ENCODE measurements at regions not wholly inside any gene's neighbourhood (a gene's known extent, or its start where the extent isn't known, plus 50 kb on each side); places are given as distances from the start of the nearest gene placed in this dataset.

DNA sequence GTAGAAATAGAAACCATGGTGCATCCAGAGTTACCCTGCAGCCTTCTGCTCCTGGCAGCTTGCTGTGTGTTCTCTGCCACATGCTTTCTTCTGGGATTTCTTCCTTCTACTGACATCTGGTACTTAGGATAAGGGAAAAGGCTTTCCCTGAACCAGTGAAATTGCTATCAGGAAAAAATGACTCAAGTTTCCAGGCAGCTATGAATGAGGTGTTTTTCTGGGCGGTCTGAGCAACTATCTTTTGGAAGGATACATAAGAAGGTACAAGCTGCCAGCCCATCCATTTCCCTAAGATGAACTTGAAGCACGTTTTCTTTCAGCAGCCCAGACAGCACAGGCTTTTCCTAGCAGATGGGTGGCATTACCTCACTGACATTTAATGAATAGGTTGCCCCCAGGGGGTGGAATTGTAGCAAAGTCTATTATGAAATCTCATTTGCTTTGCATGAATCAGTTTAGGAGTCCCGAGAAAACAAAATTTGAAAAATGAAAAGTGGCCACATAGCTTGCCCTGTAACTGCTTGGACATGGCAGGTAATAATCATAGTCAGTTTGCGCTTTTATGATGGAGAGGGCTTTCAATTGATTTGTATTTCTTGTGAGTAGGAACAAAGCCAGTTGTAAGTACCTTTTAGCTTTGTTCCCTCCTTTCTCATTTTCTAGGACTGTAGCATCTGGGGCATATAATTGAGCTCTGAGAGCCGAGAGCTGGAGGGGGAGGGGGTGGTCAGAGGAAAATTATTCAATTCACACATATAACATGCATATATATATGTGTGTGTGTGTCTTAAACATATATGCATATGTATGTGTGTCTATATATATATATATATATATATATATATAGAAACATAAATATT lies 108.5 kb downstream of the C9orf152 start:
- DNase-seq: no peak

DNA sequence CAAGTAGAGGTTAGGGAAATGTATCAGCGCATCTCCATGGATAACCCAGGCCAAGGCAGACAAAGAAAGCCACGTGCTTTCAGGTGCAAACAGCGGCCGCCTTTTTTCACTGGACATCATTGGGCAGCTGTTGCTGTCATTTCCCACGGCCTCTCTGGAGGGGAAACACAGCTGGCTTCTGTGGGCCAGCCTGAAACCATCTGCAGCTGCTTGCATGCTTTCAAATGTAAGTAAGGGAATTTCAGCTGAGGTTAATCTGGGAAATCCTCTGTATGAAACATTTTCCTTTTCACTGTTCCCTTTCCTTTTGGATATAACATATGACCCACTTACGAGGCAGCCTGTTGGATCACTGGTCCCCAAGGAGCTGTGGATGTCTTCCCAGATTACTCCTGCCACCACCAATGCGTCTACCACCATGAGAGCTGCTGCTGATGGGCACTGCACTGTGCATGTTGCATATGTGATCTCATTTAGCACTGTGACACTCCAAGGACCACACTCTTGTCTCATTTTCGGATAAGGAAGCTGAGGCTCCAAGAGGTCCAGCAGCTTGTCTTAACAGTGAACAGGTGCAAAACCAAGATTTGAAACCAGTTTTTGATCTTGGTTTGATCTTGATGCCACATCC lies 106.3 kb downstream of the C9orf152 start:
- no peak for DNase-seq

DNA sequence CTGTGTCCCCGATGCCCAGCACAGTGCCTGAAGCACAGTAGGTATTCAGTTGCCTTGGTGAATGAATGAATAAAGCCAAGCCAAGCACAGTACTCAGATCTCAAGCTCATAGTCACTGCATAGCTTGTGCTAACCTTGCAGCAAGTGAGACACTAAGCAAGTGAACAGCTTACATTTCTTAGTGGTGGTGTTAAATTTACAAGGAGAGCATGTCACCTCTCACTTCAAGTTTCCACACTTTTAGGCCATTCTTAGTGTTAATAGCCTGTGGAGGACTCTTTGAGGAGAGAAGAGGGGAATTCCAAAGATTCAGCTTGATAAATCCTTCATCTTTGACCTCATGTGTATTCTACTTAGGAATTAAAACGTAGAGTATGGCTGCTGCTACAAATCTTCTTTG lies 104.7 kb downstream of the C9orf152 start:
- DNase-seq: no peak

DNA sequence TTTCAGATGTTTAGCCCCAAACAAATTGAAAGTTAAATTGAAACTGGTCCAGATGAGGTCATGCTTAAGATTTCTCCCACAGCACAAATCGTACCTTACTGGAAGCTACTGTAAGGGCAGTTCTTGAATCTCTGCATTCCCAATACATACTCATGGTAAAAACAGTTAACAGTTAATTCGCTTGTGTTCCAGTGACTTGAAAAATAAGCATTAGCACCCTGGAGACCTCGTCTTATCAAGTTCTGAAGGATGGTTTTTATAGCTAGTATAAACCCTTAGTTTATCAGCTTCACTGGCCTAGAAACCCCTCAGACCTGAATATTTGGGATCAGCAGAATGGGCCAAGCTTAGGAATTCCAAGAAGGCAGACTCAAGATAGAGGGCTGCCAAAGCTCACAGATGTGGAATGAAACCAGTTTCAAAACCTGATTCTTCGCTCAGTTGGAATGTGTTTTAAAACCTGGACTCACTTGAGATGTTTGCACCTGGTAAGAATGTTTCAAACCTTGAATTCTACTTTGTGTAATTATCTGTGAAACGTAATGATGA lies 103.6 kb downstream of the C9orf152 start:
- no peak for DNase-seq

- DNase-seq: no peak
These were observed 102.9 kb downstream of the C9orf152 start for GRCh38 chr9:110105107-110105506.

DNA sequence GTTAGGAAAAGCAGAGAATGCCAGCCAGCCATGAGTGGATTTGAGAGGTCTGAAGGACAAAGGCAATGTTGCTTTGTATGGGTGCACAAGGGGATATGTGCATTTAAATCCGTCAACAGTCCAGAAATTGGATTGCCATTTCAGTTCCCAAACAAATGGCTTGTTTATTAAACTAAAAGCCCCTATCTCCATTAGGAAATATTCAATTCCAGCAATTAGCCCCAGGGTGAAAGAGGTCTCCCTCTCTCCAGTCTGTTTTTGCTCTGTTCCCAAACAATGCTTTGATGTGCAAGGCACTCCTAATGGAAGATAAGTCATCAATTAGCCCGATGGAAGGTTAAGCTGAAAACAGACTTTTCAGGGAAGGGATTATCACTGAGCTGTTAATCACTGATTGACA lies 101.3 kb downstream of the C9orf152 start:
- DNase-seq: no peak

GRCh38 chr9:110109333-110110092 lies 98.4 kb downstream of the C9orf152 start:
- no peak for DNase-seq

- DNase-seq: no peak
These were observed 97.8 kb downstream of the C9orf152 start for GRCh38 chr9:110110154-110110553.

GRCh38 chr9:110111868-110112267 lies 96.1 kb downstream of the C9orf152 start:
- no peak for DNase-seq

- no peak for DNase-seq
These were observed 95.2 kb downstream of the C9orf152 start for GRCh38 chr9:110112792-110113191.

DNA sequence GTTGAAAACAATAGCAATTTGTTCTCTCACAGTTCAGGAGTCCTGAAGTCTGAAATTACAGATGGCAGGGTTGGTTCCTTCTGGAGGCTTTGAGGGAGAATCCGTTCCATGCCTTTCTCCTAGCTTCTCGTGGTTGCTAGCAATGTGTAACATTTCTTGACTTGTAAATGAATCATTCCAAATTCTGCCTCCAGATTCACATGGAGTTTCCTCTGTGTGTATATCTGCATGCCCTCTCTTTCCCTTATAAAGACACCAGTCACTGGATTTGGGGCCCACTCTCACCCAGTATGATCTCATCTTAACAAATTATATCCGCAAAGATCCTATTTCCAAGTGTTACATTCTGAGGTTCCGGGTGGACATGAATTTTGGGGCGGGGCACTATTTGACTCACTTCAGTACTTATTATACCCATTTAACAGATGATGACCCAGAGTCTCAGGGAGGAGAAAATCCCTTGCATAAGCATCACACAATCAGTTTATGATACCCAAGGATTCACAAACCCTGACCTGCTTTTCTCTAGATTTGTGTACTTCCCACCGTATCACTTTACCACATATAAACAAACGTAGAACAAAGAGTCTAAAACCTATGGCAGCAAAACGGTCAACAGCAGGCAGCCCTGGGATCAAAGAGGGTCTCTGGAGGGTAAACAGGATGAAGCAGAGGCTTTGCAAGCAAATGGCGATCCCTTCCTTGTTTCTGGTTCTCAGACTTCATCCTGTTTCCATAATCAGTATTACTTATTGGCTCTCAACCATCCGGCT lies 93.7 kb downstream of the C9orf152 start:
- DNase-seq: no peak

DNA sequence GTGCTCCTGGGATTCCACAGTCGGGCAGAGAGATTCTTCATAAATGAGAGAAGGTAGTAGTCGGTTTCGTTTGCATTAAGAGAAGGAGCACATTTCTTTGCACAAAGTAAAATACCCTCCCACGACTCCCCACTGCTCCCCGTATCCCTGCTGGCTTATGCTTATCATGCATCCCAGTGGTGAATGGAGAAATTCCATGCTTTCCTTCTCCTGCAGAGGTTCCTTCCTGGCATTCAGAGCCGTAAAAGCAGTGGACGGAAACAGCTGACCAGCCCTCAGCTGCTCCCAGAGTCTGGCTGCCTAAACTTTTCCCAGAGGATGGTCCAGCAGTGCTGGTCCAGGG lies 93.1 kb downstream of the C9orf152 start:
- no peak for DNase-seq

DNA sequence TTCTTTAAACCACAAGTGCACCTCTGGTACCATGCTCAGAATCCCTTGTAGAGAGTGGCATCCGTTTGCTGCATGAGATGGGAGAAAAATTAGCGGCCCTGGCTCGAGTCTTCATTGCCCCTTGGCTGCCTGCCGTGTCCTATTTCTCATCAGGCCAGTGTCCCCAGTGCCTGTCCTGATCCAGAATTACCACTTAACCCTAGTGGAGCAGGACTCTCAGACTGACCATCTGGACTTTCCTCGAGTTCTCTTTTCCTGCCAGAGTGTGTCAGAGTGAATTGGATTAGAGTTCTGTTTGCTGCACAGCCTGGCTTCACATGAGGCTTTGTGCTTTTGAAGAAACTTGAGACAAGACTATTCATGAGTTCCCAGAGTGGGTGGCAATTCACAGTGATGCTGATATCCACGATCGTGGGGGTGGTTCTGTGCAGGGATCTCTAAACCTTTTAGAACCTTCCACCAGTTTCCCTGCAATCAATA lies 92.6 kb downstream of the C9orf152 start:
- DNase-seq: no peak

DNA sequence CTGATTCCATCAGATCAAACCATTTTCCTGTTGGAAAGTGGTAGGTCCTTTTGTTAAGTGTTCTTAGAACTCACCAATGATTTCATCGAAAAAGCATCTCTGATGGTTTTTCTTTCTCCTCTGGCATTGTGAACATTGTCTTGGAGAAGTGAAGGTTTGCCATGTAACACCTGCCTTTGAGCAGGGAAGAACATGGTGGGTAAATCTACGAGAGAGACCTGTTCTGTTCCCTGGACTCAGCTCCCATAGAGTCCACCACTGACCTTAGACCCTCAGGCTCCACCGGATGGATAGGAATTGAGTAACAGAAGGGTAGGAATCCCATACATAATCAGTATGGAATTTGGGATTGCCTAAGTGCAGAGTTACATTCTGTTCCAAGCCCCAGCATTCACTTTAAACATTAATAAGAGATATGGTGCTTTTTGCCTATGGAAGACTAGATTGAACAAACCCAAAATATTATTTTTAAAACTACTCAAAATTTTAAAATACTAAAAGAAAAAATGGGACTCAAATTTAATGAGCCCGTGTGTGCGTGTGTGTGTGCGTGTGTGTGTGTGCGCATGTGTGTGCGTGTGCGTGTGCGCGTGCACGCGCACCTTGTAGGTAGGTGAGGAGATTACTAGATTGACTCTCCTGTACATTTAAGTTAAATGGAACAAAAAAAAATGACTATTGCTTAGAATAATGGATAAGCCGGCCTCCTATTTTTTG lies 92.0 kb downstream of the C9orf152 start:
- no peak for DNase-seq

- no peak for DNase-seq
These were observed 91.4 kb downstream of the C9orf152 start for GRCh38 chr9:110116543-110116885.

DNA sequence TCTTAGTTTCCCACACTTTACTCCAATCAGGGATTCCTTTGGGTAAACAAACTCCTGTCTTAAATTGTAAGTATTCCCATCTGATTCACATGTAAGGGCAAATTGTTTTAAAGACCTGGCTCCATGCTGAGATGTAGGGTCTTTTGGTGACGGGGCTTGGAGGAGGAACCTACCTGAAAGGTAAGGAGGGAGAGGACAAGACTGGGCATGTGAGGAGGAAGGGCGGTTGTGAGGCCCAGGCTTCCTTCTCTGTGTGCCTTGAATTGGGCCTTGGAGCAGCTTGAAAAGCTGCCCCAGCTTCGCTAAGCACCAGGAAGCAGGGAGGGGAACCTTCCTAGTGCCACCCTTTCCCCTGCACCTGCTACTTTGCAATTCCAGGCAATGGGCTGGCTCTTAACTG lies 86.8 kb downstream of the C9orf152 start:
- DNase-seq: no peak

GRCh38 chr9:110123341-110124095 lies 84.4 kb downstream of the C9orf152 start:
- no peak for DNase-seq

DNA sequence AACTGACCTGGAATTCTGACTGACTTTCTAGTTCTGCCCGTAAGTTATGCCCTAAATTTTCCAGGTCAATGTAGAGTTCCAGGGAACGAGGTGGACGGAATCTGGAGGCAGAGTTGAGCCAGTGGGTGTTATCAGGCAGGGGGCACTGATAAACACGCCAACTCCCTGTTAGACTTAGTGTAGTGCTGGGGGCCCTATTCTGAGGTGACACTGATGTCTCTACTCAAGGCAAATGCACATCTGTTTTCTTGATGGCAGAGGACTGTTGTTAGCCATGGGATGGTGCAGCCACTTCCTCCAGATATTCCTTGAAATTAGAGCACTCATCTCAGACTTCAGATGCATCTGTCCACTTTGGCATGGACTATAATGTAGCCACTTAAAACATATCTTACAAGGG lies 83.5 kb downstream of the C9orf152 start:
- no peak for DNase-seq

DNA sequence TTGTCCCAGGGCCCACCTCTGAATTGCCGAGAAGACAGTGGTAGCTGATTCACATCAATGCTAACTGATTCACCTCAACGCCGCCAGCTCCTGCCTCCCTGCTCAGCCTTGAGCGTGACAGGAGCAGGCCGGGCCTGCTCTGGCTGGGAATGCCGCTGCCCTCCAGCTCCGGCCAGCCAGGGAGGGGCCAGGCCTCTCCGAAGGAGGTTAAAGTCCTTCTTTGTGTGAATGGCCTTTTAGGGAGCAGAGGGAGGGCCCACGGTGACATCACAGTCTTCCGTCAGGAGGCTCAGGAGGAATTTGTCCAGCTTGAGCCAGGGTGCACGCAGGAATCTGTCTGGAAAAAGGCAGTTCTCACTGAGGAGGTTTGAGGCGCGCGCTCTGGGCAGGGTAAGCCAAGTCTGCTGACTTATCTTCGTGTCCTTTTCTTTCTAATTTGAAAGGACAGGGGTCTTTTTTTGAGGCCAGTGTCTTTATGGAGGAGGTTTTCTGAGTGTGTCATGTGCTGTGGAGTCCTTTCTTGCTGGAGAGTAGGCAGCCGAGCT lies 82.7 kb downstream of the C9orf152 start:
- no peak for DNase-seq

GRCh38 chr9:110125763-110126351 lies 82.1 kb downstream of the C9orf152 start:
- no peak for DNase-seq
